Testis (tissue), 2 donors: ENCODE measurements at regions not wholly inside any gene's neighbourhood (a gene's known extent, or its start where the extent isn't known, plus 50 kb on each side); places are given as distances from the start of the nearest gene placed in this dataset.

Experiments used
- CTCF ChIP-seq, 3 experiments: fragments of 450-650 bp in 2 of 3; fragments of 200-600 bp in 1 of 3; sonication (generic) in 1 of 3; IDR thresholded peaks; one replicate each; pipeline ENCODE4 v1.5.1; 2016 to 2019; ENCODE audit warnings: antibody characterized with exemption in 3 of 3, mild to moderate bottlenecking in 2 of 3, moderate library complexity in 1 of 3
- POLR2A ChIP-seq: fragments of 450-650 bp; IDR thresholded peaks from one replicate; pipeline ENCODE4 v1.6.1; 2017; ENCODE audit warnings: antibody characterized with exemption, mild to moderate bottlenecking, moderate library complexity

GRCh38 chr7:68955656-68956055 is 642.6 kb upstream of the AUTS2 start:
- TF ChIP-seq CTCF (IDR thresholded peaks at IDR 0.05): no peak
- TF ChIP-seq POLR2A: no peak
